HG03064 (cell line): ENCODE measurements at regions not wholly inside any gene's neighbourhood (a gene's known extent, or its start where the extent isn't known, plus 50 kb on each side); places are given as distances from the start of the nearest gene placed in this dataset.
"Not testable (repeated sequence)": the region's sequence is repeated elsewhere in the genome, so short reads cannot be mapped to it uniquely, and the experiment has no call there.

Experiments used
- ATAC-seq: cut with Tn5 transposase; IDR thresholded peaks from one replicate; pipeline ENCODE4 v1.9.1; 2021; ENCODE audit warnings: low read depth; ENCODE audit not compliant: unreplicated experiment

DNA sequence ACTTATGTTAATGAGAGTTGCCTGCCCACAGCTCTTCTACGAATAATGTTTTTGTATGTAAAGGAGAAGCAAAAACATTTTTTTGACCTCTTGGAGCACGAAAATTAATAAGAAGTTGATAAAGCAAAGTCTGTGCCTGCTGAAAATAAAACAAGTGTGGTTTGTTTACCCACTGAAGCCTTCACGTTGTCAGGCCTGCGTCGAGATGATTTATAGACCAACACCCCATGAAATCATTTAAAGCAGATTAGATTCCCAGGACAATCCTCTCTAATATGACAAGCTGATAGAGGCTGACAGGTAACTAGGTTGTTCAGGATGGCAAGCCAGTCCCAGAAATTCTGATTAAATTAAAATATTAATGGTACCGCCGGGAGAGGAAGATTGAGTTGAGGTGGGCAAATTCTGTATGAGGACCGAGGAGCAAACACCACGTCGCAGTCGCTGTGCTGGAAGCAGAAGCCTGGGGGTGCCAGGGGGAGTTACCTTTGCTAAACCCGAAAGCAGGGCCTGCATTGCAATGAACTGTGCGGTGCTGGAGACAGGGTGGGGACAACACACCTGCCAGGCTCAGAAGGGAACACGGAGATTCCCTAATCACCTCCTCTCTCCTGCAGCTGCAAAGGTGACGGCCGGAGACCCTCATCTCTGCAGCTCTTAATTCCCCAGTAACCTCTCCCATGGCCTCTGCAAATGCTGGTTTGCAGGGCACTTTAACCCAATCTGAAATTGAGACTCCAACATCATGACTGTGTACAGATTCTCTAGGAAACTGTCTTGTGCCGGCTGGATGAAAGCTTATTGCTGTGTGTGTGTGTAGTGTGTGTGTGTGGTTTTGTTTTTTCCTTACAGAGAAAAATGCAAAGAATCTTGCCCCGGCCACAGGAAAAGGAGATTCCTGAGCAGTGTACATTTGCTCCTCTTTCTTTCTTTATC, 2805.9 kb downstream of the RPIA start:
- not testable (repeated sequence) for ATAC-seq

- not testable (repeated sequence) for ATAC-seq
Measured at GRCh38 chr2:91498065-91498449, 2806.6 kb downstream of the RPIA start.

GRCh38 chr2:91498513-91499250, 2807.2 kb downstream of the RPIA start:
- not testable (repeated sequence) for ATAC-seq

DNA sequence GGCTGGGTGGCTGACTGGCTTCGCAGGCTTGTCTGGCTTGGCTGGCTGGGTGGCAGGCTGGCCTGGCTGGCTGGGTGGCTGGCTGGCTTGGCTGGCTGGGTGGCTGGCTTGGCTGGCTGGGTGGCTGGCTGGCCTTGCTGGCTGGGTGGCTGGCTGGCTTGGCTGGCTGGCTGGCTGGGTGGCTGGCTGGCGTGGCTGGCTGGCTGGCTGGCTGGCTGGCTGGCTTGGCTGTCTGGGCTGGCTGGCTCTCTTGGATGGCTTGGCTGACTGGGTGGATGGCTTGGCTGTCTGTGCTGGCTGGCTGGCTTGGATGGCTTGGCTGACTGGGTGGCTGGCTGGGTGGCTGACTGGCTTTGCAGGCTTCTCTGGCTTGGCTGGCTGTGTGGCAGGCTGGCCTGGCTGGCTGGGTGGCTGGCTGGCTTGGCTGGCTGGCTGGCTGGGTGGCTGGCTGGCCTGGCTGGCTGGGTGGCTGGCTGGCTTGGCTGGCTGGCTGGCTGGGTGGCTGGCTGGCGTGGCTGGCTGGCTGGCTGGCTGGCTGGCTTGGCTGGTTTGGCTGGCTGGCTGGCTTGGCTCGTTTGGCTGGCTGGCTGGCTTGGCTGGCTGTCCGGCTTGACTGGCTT, 2808.1 kb downstream of the RPIA start:
- not testable (repeated sequence) for ATAC-seq

GRCh38 chr2:91500246-91500977, 2808.9 kb downstream of the RPIA start:
- not testable (repeated sequence) for ATAC-seq

DNA sequence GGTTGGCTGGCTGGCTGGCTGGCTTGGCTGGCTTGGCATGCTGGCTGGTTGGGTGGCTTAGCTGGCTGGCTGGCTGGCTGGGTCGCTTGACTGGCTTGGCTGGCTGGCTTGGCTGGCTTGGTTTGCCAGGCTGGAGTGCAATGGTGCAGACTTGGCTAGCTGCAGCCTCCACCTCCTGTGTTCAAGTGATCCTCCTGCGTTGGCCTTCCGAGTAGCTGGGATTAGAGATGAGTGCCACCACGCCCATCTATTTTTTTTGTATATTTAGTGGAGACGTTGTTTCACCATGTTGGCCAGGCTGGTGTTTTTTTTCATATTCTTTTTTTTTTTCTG, 2809.5 kb downstream of the RPIA start:
- not testable (repeated sequence) for ATAC-seq

DNA sequence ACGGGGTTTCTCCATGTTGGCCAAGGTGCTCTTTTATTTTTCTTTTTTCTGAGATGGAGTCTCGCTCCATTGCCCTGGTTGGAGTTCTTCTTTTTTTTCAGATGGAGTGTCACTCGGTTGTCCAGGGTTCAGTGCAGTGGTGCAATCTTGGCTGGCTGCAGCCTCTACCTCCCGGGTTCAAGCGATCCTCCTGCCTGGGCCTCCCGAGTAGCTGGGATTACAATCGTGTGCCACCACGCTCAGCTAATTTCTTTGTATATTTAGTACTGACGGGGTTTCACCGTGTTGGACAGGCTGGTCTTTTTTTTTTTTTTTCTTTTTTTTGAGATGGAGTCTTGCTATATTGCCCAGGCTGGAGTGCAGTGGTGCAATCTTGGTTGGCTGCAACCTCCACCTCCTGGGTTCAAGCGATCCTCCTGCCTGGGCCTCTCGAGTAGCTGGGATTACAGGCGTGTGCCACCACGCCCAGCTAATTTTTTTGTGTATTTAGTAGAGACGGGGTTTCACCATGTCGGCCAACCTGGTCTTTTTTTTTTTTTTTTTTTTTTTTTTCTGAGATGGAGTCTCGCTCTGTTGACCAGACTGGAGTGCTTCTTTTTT, 2810.1 kb downstream of the RPIA start:
- not testable (repeated sequence) for ATAC-seq

DNA sequence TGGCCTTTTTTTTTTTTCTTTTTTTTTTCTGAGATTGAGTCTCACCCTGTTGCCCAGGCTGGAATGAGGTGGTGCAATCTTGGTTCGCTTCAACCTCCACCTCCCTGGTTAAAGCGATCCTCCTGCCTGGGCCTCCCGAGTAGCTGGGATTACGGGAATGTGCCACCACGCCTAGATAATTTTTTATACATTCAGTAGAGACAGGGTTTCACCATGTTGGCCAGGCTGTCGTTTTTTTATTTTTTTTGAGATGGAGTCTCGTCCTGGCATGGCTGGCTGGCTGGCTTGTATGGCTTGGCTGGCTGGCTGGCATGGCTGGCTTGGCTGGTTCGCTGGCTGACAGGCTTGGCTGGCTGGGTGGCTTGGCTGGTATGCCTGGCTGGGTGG, 2812.1 kb downstream of the RPIA start:
- not testable (repeated sequence) for ATAC-seq

DNA sequence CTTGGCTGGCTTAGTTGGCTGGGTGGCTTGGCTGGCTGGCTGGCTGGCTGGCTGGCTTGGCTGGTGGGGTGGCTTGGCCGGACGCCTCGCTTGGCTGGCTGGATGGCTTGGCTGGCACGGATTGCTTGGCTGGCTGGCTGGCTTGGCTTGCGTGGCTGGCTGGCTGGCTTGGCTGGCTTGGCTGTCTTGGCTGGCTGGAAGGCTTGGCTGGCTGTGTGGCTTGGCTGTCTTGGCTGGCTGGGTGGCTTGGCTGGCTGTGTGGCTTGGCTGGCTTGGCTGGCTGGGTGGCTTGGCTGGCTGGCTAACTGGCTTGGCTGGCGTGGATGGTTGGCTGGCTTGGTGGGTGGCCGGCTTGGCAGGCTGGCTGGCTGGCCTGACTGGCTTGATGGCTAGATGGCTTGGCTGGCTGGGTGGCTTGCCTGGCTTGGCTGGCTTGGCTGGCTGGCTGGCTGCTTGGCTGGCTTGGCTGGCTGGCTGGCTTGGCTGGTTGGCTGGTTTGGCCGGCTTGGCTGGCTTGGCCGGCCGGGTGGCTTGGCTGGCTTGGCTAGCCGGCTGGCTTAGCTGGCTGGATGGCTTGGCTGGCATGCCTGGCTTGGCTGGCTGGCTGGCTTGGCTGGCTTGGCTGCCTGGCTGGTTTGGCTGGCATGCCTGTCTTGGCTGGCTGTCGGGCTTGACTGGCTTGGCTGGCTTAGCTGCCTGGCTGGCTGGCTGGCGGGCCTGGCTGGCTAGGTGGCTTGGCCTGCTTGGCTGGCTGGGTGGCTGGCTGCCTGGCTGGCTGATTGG, 2812.7 kb downstream of the RPIA start:
- not testable (repeated sequence) for ATAC-seq

DNA sequence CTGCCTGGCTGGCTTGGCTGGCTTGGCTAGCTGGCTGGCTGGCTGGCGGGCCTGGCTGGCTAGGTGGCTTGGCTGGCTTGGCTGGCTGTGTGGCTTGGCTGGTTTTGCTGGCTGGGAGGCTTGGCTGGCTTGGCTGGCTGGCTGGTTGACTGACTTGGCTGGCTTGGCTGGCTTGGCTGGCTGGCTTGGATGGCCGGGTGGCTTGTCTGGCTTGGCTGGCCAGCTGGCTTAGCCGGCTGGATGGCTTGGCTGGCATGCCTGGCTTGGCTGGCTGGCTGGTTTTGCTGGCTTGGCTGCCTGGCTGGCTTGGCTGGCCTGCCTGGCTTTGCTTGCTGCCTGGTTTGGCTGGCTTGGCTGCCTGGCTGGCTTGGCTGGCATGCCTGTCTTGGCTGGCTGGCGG, 2817.3 kb downstream of the RPIA start:
- not testable (repeated sequence) for ATAC-seq

- ATAC-seq, result not testable (repeated sequence)
Measured at GRCh38 chr2:91509276-91509675, 2817.8 kb downstream of the RPIA start.

DNA sequence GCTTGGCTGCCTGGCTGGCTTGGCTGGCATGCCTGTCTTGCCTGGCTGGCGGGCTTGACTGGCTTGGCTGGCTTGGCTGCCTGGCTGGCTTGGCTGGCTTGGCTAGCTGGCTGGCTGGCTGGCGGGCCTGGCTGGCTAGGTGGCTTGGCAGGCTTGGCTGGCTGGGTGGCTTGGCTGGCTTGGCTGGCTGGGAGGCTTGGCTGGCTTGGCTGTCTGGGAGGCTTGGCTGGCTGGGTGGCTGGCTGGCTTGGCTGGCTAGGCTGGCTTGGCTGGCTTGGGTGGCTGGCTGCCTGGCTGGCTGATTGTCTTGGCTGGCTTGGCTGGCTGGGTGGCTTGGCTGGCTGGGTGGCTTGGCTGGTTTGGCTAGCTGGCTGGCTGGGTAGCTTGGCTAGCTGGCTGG, 2819.7 kb downstream of the RPIA start:
- not testable (repeated sequence) for ATAC-seq

GRCh38 chr2:91515966-91516365, 2824.5 kb downstream of the RPIA start:
- not testable (repeated sequence) for ATAC-seq

- ATAC-seq, result not testable (repeated sequence)
Measured at GRCh38 chr2:91516669-91517068, 2825.2 kb downstream of the RPIA start.

GRCh38 chr2:91517846-91518245, 2826.4 kb downstream of the RPIA start:
- not testable (repeated sequence) for ATAC-seq

GRCh38 chr2:91518361-91518981, 2827.0 kb downstream of the RPIA start:
- not testable (repeated sequence) for ATAC-seq

GRCh38 chr2:91519359-91519758, 2827.9 kb downstream of the RPIA start:
- not testable (repeated sequence) for ATAC-seq

GRCh38 chr2:91519914-91520313, 2828.4 kb downstream of the RPIA start:
- ATAC-seq, result not testable (repeated sequence)

DNA sequence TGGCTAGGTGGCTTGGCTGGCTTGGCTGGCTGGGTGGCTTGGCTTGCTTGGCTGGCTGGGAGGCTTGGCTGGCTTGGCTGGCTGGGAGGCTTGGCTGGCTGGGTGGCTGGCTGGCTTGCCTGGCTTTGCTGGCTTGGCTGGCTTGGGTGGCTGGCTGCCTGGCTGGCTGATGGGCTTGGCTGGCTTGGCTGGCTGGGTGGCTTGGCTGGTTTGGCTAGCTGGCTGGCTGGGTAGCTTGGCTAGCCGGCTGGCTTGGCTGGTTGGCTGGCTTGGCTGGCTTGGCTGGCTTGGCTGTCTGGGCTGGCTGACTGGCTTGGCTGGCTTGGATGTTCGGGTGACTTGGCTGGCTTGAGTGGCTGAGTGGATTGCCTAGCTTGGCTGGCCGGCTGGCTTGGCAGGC, 2829.1 kb downstream of the RPIA start:
- not testable (repeated sequence) for ATAC-seq
